Lower leg skin (tissue), 3 donors: ENCODE measurements at regions not wholly inside any gene's neighbourhood (a gene's known extent, or its start where the extent isn't known, plus 50 kb on each side); places are given as distances from the start of the nearest gene placed in this dataset.

ENCODE experiments used
- CTCF ChIP-seq, 3 donors: fragments of 450-650 bp; IDR thresholded peaks; one replicate each; pipeline ENCODE4 v1.5.1; 2016; ENCODE audit warnings: antibody characterized with exemption in 3 of 3, mild to moderate bottlenecking in 3 of 3, moderate library complexity in 2 of 3
- POLR2A ChIP-seq, 2 donors: fragments of 450-650 bp; IDR thresholded peaks; one replicate each; pipeline ENCODE4 v1.6.1; 2016 to 2017; ENCODE audit warnings: antibody characterized with exemption in 2 of 2, mild to moderate bottlenecking in 1 of 2, moderate library complexity in 1 of 2

DNA sequence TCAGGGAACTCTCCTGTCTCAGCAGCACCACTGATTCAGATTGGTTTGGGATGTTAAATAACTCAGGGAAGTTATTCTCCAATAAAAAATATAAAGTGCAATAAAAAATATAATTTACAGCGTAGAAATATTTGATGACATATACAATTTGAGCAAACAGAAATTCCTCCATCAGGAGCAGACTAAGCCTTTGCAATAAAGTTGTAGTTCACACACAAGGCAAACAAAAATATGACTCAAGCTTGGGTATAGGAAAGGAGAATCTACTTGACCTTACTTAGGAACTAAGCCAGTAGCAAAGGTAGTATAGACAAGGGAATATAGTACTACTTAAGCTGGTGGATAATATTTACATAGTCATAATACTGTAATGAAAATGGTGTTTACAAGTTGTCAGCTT, 264.1 kb downstream of the KIF21A start:
- TF ChIP-seq CTCF (IDR thresholded peaks at IDR 0.05) (no peak), POLR2A (IDR thresholded peaks at IDR 0.05) (no peak)
